Activated naive CD8-positive, alpha-beta T cell treated with anti-CD3 and anti-CD28 coated beads, Interleukin-2, amount 50 U/mL, for 24 hours (primary cell): ENCODE measurements at regions not wholly inside any gene's neighbourhood (a gene's known extent, or its start where the extent isn't known, plus 50 kb on each side); places are given as distances from the start of the nearest gene placed in this dataset.
A peak's percentile ranks its signal among the peaks of the same experiment; 100 is the strongest.
"Not testable (repeated sequence)": the region's sequence is repeated elsewhere in the genome, so short reads cannot be mapped to it uniquely, and the experiment has no call there.

Experiments used
- ATAC-seq: fragments of 150-1000 bp; cut with Tn5 transposase; one replicate; pipeline ENCODE4 v1.10.0; 2021
- DNase-seq: peaks from one replicate; pipeline ENCODE4 v3.0.0; 2021
- H3K27ac Mint-ChIP-seq: one replicate; pipeline ENCODE4 v1.8.0; 2021; ENCODE audit warnings: mild to moderate bottlenecking, mixed read lengths
- H3K27me3 Mint-ChIP-seq: one replicate; pipeline ENCODE4 v1.8.0; 2021; ENCODE audit warnings: mixed read lengths
- H3K36me3 Mint-ChIP-seq: one replicate; pipeline ENCODE4 v1.8.0; 2021; ENCODE audit warnings: low read depth, mixed read lengths
- H3K4me1 Mint-ChIP-seq: one replicate; pipeline ENCODE4 v1.8.0; 2021; ENCODE audit warnings: mixed read lengths
- H3K4me3 Mint-ChIP-seq: one replicate; pipeline ENCODE4 v1.8.0; 2021; ENCODE audit warnings: mild to moderate bottlenecking, moderate library complexity, mixed read lengths
- H3K9me3 Mint-ChIP-seq: one replicate; pipeline ENCODE4 v1.8.0; 2021; ENCODE audit warnings: mixed read lengths

GRCh38 chr3:106305127-106305526 is 436.3 kb upstream of the CBLB start:
- no peak for ATAC-seq
- Mint-ChIP-seq H3K9me3 (no peaks in the 10 kb centered on the region), H3K27ac (no peak overlapping the region), H3K4me1 (peaks cover 32% of the 10 kb centered on the region), H3K27me3 (no peaks in the 10 kb centered on the region), H3K4me3 (no peak overlapping the region), H3K36me3 (no peaks in the 10 kb centered on the region)
- DNase-seq = no peak

GRCh38 chr3:106305882-106306435 is 437.1 kb upstream of the CBLB start:
- Mint-ChIP-seq H3K27me3 (no peaks in the 10 kb centered on the region), H3K4me1 (peaks cover 31% of the 10 kb centered on the region), H3K4me3 (no peak overlapping the region), H3K27ac (no peak overlapping the region), H3K9me3 (no peaks in the 10 kb centered on the region), H3K36me3 (no peaks in the 10 kb centered on the region)
- DNase-seq (no peak), ATAC-seq (no peak)

GRCh38 chr3:106309274-106309673 is 440.5 kb upstream of the CBLB start:
- no peak for ATAC-seq
- Mint-ChIP-seq H3K27ac (no peak overlapping the region), H3K9me3 (peaks cover 6% of the 10 kb centered on the region), H3K4me3 (no peak overlapping the region), H3K4me1 (peaks cover 6% of the 10 kb centered on the region), H3K36me3 (no peaks in the 10 kb centered on the region), H3K27me3 (no peaks in the 10 kb centered on the region)
- no peak for DNase-seq

GRCh38 chr3:106309798-106310197 is 441.0 kb upstream of the CBLB start:
- H3K27ac Mint-ChIP-seq, H3K27me3 Mint-ChIP-seq, H3K4me3 Mint-ChIP-seq, ATAC-seq, DNase-seq, H3K36me3 Mint-ChIP-seq, H3K9me3 Mint-ChIP-seq, H3K4me1 Mint-ChIP-seq: not testable (repeated sequence)

- Mint-ChIP-seq H3K27ac (no peak overlapping the region), H3K36me3 (no peaks in the 10 kb centered on the region), H3K27me3 (no peaks in the 10 kb centered on the region), H3K9me3 (peaks cover 30% of the 10 kb centered on the region), H3K4me1 (peaks cover 18% of the 10 kb centered on the region), H3K4me3 (no peak overlapping the region)
- no peak for DNase-seq
- no peak for ATAC-seq
Observed at GRCh38 chr3:106317141-106318055, 448.6 kb upstream of the CBLB start.

- H3K4me1 Mint-ChIP-seq = peaks cover 20% of the 10 kb centered on the region
- peaks cover 48% of the 10 kb centered on the region for H3K9me3 Mint-ChIP-seq
- peaks cover 16% of the 10 kb centered on the region for H3K36me3 Mint-ChIP-seq
Observed at GRCh38 chr3:106321438-106321837, 452.6 kb upstream of the CBLB start.

GRCh38 chr3:106323586-106323985 is 454.8 kb upstream of the CBLB start:
- no peak for DNase-seq
- H3K4me1 Mint-ChIP-seq = peaks cover 22% of the 10 kb centered on the region

More at GRCh38 chr3:106321438-106321837, 452.6 kb upstream of the CBLB start:
- H3K27ac Mint-ChIP-seq, ATAC-seq, DNase-seq, H3K27me3 Mint-ChIP-seq, H3K4me3 Mint-ChIP-seq: not testable (repeated sequence)

GRCh38 chr3:106326941-106327695 is 458.3 kb upstream of the CBLB start:
- ATAC-seq (no peak), DNase-seq (no peak)
- Mint-ChIP-seq H3K27ac (no peak overlapping the region), H3K36me3 (peaks cover 19% of the 10 kb centered on the region), H3K4me1 (peaks cover 40% of the 10 kb centered on the region), H3K27me3 (no peaks in the 10 kb centered on the region), H3K9me3 (peaks cover 27% of the 10 kb centered on the region), H3K4me3 (peak overlapping the region; percentile 28)

More at GRCh38 chr3:106323586-106323985, 454.8 kb upstream of the CBLB start:
- H3K27me3 Mint-ChIP-seq = no peaks in the 10 kb centered on the region
- H3K36me3 Mint-ChIP-seq = peaks cover 16% of the 10 kb centered on the region
- no peak overlapping the region for H3K27ac Mint-ChIP-seq
- no peak overlapping the region for H3K4me3 Mint-ChIP-seq
- H3K9me3 Mint-ChIP-seq = peaks cover 48% of the 10 kb centered on the region
- ATAC-seq = no peak

GRCh38 chr3:106327696-106328025 is 458.8 kb upstream of the CBLB start:
- no peak for ATAC-seq
- Mint-ChIP-seq H3K27me3 (no peaks in the 10 kb centered on the region), H3K27ac (peak overlapping the region; percentile 0), H3K4me3 (no peak overlapping the region), H3K36me3 (peaks cover 19% of the 10 kb centered on the region), H3K4me1 (peaks cover 45% of the 10 kb centered on the region), H3K9me3 (peaks cover 21% of the 10 kb centered on the region)
- no peak for DNase-seq

- DNase-seq (no peak), ATAC-seq (no peak)
- peaks cover 19% of the 10 kb centered on the region for H3K9me3 Mint-ChIP-seq
- no peak overlapping the region for H3K4me3 Mint-ChIP-seq
- no peaks in the 10 kb centered on the region for H3K27me3 Mint-ChIP-seq
- H3K27ac Mint-ChIP-seq = no peak overlapping the region
- peaks cover 51% of the 10 kb centered on the region for H3K4me1 Mint-ChIP-seq
- H3K36me3 Mint-ChIP-seq = peaks cover 19% of the 10 kb centered on the region
Observed at GRCh38 chr3:106328224-106328623, 459.4 kb upstream of the CBLB start.

- no peaks in the 10 kb centered on the region for H3K27me3 Mint-ChIP-seq
- ATAC-seq = no peak
- H3K4me3 Mint-ChIP-seq = no peak overlapping the region
- H3K27ac Mint-ChIP-seq = peak overlapping the region; percentile 58
- H3K36me3 Mint-ChIP-seq = peaks cover 12% of the 10 kb centered on the region
- H3K9me3 Mint-ChIP-seq = peaks cover 8% of the 10 kb centered on the region
- peaks cover 63% of the 10 kb centered on the region for H3K4me1 Mint-ChIP-seq
- DNase-seq = no peak
Observed at GRCh38 chr3:106329521-106329920, 460.7 kb upstream of the CBLB start.

- peak overlapping the region; percentile 98 for H3K27ac Mint-ChIP-seq
- no peak for ATAC-seq
- H3K36me3 Mint-ChIP-seq = peaks cover 9% of the 10 kb centered on the region
- no peak overlapping the region for H3K4me3 Mint-ChIP-seq
- H3K4me1 Mint-ChIP-seq = peaks cover 80% of the 10 kb centered on the region
- no peaks in the 10 kb centered on the region for H3K27me3 Mint-ChIP-seq
- peaks cover 4% of the 10 kb centered on the region for H3K9me3 Mint-ChIP-seq
- DNase-seq = no peak
Observed at GRCh38 chr3:106331636-106332035, 462.8 kb upstream of the CBLB start.

- ATAC-seq = no peak
- Mint-ChIP-seq H3K36me3 (peaks cover 9% of the 10 kb centered on the region), H3K27me3 (no peaks in the 10 kb centered on the region), H3K4me3 (no peak overlapping the region), H3K9me3 (peaks cover 6% of the 10 kb centered on the region), H3K27ac (peak overlapping the region; percentile 98), H3K4me1 (peaks cover 80% of the 10 kb centered on the region)
- no peak for DNase-seq
Observed at GRCh38 chr3:106332129-106332528, 463.3 kb upstream of the CBLB start.

GRCh38 chr3:106332884-106333283 is 464.1 kb upstream of the CBLB start:
- DNase-seq (peak; percentile 57), ATAC-seq (peak; percentile 75)
- Mint-ChIP-seq H3K27me3 (no peaks in the 10 kb centered on the region), H3K27ac (peak overlapping the region; percentile 98), H3K4me1 (peaks cover 80% of the 10 kb centered on the region), H3K36me3 (peaks cover 10% of the 10 kb centered on the region), H3K4me3 (peak overlapping the region; percentile 22), H3K9me3 (peaks cover 9% of the 10 kb centered on the region)
